ENCODE measurements at regions not wholly inside any gene's neighbourhood (a gene's known extent, or its start where the extent isn't known, plus 50 kb on each side); places are given as distances from the start of the nearest gene placed in this dataset.

GRCh38 chr3:44015170-44015569, 226.5 kb upstream of the TOPAZ1 start:
- TF ChIP-seq EZH2 (IDR thresholded peaks at IDR 0.05; ENCODE audit: low read depth, unreplicated experiment) (no peak), ETS1 (IDR thresholded peaks at IDR 0.05) (no peak), ZNF114 (CRISPR knock-in tag; IDR thresholded peaks at IDR 0.05) (no peak), CREB1 (CRISPR knock-in tag; IDR thresholded peaks at IDR 0.05; ENCODE audit: low read depth) (no peak), REST (IDR thresholded peaks at IDR 0.05; ENCODE audit: unreplicated experiment) (no peak), ZNF331 (CRISPR knock-in tag; IDR thresholded peaks at IDR 0.05; ENCODE audit: low read depth) (no peak), CTCF (conservative IDR thresholded peaks at IDR 0.05; ENCODE audit: low read depth in 2 of 2) (no peak), STAT1 (IDR thresholded peaks at IDR 0.05; ENCODE audit: unreplicated experiment) (no peak), ZNF462 (CRISPR knock-in tag; IDR thresholded peaks at IDR 0.05) (no peak), JUNB (IDR thresholded peaks at IDR 0.05; ENCODE audit: unreplicated experiment) (no peak), POLR2AphosphoS5 (IDR thresholded peaks at IDR 0.05; ENCODE audit: low read depth) (no peak), NANOG (IDR thresholded peaks at IDR 0.05; ENCODE audit: borderline replicate concordance) (no peak), EZH2phosphoT487 (IDR thresholded peaks at IDR 0.05; ENCODE audit: unreplicated experiment) (no peak)
- Histone ChIP-seq H3F3A (replicated peaks; ENCODE audit: low read depth) (no peaks in the 10 kb centered on the region), H3K4me1 (ENCODE audit: insufficient read depth) (peaks cover 17% of the 10 kb centered on the region), H3K9me2 (ENCODE audit: insufficient read depth) (0 out of 2 replicates have a peak, but pooled peaks cover 7% of the 10 kb centered on the region), H3K4me2 (no peak overlapping the region), H4K20me1 (replicated peaks; ENCODE audit: insufficient read depth) (0 out of 2 replicates have a peak, but pooled peaks cover 3% of the 10 kb centered on the region), H3K36me3 (ENCODE audit: insufficient read depth) (no peaks in the 10 kb centered on the region), H2AFZ (no peak overlapping the region), H3K79me2 (replicated peaks; ENCODE audit: insufficient read depth) (no peaks in the 10 kb centered on the region), H3K27me3 (ENCODE audit: insufficient read depth) (peaks cover under 1% of the 10 kb centered on the region; the same call in 1 of the 2 replicates), H3K4me3 (no peak overlapping the region), H3K27ac (ENCODE audit: low read depth) (no peak overlapping the region)
- no peaks in the 10 kb centered on the region; the same call in 2 of the 3 replicates for H3K9me3 Mint-ChIP-seq
- no peak for ATAC-seq
- H3K4me1 Mint-ChIP-seq = peaks cover 31% of the 10 kb centered on the region
- no peak overlapping the region for H3K27ac Mint-ChIP-seq
- H3K36me3 Mint-ChIP-seq (ENCODE audit: low read depth) = no peaks in the 10 kb centered on the region; the same call in 1 of the 3 replicates
- no peak overlapping the region for H3K4me3 Mint-ChIP-seq
- DNase-seq (ENCODE audit: low spot score) = no peak
- H3K27me3 Mint-ChIP-seq (ENCODE audit: insufficient read depth, low read depth, poor library complexity) = peaks cover 7% of the 10 kb centered on the region
